SK-N-SH (cell line): ENCODE measurements at regions not wholly inside any gene's neighbourhood (a gene's known extent, or its start where the extent isn't known, plus 50 kb on each side); places are given as distances from the start of the nearest gene placed in this dataset.

ENCODE experiments used
- EP300 ChIP-seq, 2 experiments: IDR thresholded peaks; 2 replicates each; pipeline versions ENCODE4 v1.4.0 to v1.6.1; 2012; ENCODE audit warnings: borderline replicate concordance in 1 of 2, low read depth in 1 of 2, low read length in 1 of 2
- EZH2phosphoT487 ChIP-seq: fragments of 200-600 bp; sonication (generic); IDR thresholded peaks from 2 replicates; pipeline ENCODE4 v1.6.1; 2017; ENCODE audit warnings: low read depth, mixed run types, mild to moderate bottlenecking, antibody characterized with exemption, moderate library complexity, borderline replicate concordance
- FOXM1 ChIP-seq: IDR thresholded peaks from 2 replicates; pipeline ENCODE4 v1.4.0; 2012; ENCODE audit warnings: low read depth, mild to moderate bottlenecking
- GABPA ChIP-seq: IDR thresholded peaks from 2 replicates; pipeline ENCODE4 v1.4.0; 2012; ENCODE audit warnings: low read depth, mild to moderate bottlenecking
- NFIC ChIP-seq: IDR thresholded peaks from 2 replicates; pipeline ENCODE4 v1.4.0; 2012; ENCODE audit warnings: borderline replicate concordance
- POLR2AphosphoS5 ChIP-seq: IDR thresholded peaks from 2 replicates; pipeline ENCODE4 v1.6.1; 2012; ENCODE audit warnings: low read depth, low read length
- RFX5 ChIP-seq: IDR thresholded peaks from 2 replicates; pipeline ENCODE4 v1.6.1; 2012; ENCODE audit warnings: mild to moderate bottlenecking, improper control_type of control experiment, low read length
- SMC3 ChIP-seq: IDR thresholded peaks from 2 replicates; pipeline ENCODE4 v1.6.1; 2012; ENCODE audit warnings: low read depth, low read length, improper control_type of control experiment
- TAF1 ChIP-seq: IDR thresholded peaks from 2 replicates; pipeline ENCODE4 v1.6.1; 2012; ENCODE audit warnings: low read depth, mild to moderate bottlenecking, low read length, moderate library complexity, borderline replicate concordance
- YY1 ChIP-seq: IDR thresholded peaks from 2 replicates; pipeline ENCODE4 v1.4.0; 2012; ENCODE audit warnings: low read depth, mild to moderate bottlenecking
- TF ChIP-seq, protein P1 (sequence below): fragments of 200-600 bp; sonication (generic); IDR thresholded peaks from 2 replicates; pipeline ENCODE4 v1.6.1; 2017; ENCODE audit warnings: antibody characterized with exemption, mild to moderate bottlenecking, moderate library complexity
- TF ChIP-seq, protein P2 (sequence below): IDR thresholded peaks from 2 replicates; pipeline ENCODE4 v1.4.0; 2012; ENCODE audit warnings: low read depth
- TF ChIP-seq, protein P3 (sequence below): IDR thresholded peaks from 2 replicates; pipeline ENCODE4; 2012
- TF ChIP-seq, protein P4 (sequence below): IDR thresholded peaks from 2 replicates; pipeline ENCODE4 v1.6.1; 2012; ENCODE audit warnings: mild to moderate bottlenecking, low read depth, low read length, moderate library complexity

DNA sequence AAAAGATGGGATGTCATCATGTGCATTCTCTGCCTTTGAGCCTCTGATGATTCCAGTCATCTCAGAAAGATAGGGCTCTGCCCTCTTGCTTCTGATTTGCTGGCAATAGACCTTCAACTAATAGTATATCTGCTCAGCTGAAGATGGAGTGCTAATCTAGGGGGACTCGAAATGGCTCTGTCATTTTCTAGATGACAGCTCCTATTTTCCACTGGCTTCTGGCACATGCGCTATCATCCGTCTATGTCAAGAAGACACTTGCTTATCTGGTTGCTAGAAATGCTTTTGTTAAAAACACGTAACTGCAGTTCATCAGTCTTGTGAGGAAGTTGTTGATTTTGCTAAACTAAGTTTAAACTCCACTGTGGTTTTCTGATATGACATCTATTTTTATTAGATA lies 265.5 kb upstream of the ZNF608 start:
- TF ChIP-seq, protein P1, sequence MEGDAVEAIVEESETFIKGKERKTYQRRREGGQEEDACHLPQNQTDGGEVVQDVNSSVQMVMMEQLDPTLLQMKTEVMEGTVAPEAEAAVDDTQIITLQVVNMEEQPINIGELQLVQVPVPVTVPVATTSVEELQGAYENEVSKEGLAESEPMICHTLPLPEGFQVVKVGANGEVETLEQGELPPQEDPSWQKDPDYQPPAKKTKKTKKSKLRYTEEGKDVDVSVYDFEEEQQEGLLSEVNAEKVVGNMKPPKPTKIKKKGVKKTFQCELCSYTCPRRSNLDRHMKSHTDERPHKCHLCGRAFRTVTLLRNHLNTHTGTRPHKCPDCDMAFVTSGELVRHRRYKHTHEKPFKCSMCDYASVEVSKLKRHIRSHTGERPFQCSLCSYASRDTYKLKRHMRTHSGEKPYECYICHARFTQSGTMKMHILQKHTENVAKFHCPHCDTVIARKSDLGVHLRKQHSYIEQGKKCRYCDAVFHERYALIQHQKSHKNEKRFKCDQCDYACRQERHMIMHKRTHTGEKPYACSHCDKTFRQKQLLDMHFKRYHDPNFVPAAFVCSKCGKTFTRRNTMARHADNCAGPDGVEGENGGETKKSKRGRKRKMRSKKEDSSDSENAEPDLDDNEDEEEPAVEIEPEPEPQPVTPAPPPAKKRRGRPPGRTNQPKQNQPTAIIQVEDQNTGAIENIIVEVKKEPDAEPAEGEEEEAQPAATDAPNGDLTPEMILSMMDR = no peak
- TF ChIP-seq, protein P2, sequence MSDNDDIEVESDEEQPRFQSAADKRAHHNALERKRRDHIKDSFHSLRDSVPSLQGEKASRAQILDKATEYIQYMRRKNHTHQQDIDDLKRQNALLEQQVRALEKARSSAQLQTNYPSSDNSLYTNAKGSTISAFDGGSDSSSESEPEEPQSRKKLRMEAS = no peak
- no peak for TF ChIP-seq EP300 (IDR thresholded peaks at IDR 0.05; ENCODE audit: borderline replicate concordance in 1 of 2, low read depth in 1 of 2, low read length in 1 of 2)
- no peak for TF ChIP-seq EZH2phosphoT487
- TF ChIP-seq FOXM1 = no peak
- TF ChIP-seq RFX5 = no peak
- no peak for TF ChIP-seq POLR2AphosphoS5
- no peak for TF ChIP-seq TAF1
- TF ChIP-seq, protein P3, sequence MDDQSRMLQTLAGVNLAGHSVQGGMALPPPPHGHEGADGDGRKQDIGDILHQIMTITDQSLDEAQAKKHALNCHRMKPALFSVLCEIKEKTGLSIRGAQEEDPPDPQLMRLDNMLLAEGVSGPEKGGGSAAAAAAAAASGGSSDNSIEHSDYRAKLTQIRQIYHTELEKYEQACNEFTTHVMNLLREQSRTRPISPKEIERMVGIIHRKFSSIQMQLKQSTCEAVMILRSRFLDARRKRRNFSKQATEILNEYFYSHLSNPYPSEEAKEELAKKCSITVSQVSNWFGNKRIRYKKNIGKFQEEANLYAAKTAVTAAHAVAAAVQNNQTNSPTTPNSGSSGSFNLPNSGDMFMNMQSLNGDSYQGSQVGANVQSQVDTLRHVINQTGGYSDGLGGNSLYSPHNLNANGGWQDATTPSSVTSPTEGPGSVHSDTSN = no peak
- no peak for TF ChIP-seq YY1
- TF ChIP-seq GABPA = no peak
- TF ChIP-seq SMC3 = no peak
- no peak for TF ChIP-seq NFIC
- TF ChIP-seq, protein P4, sequence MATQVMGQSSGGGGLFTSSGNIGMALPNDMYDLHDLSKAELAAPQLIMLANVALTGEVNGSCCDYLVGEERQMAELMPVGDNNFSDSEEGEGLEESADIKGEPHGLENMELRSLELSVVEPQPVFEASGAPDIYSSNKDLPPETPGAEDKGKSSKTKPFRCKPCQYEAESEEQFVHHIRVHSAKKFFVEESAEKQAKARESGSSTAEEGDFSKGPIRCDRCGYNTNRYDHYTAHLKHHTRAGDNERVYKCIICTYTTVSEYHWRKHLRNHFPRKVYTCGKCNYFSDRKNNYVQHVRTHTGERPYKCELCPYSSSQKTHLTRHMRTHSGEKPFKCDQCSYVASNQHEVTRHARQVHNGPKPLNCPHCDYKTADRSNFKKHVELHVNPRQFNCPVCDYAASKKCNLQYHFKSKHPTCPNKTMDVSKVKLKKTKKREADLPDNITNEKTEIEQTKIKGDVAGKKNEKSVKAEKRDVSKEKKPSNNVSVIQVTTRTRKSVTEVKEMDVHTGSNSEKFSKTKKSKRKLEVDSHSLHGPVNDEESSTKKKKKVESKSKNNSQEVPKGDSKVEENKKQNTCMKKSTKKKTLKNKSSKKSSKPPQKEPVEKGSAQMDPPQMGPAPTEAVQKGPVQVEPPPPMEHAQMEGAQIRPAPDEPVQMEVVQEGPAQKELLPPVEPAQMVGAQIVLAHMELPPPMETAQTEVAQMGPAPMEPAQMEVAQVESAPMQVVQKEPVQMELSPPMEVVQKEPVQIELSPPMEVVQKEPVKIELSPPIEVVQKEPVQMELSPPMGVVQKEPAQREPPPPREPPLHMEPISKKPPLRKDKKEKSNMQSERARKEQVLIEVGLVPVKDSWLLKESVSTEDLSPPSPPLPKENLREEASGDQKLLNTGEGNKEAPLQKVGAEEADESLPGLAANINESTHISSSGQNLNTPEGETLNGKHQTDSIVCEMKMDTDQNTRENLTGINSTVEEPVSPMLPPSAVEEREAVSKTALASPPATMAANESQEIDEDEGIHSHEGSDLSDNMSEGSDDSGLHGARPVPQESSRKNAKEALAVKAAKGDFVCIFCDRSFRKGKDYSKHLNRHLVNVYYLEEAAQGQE = no peak
